NCI-H226 (cell line): ENCODE measurements at regions not wholly inside any gene's neighbourhood (a gene's known extent, or its start where the extent isn't known, plus 50 kb on each side); places are given as distances from the start of the nearest gene placed in this dataset.
A peak's percentile ranks its signal among the peaks of the same experiment; 100 is the strongest.
"Not testable (repeated sequence)": the region's sequence is repeated elsewhere in the genome, so short reads cannot be mapped to it uniquely, and the experiment has no call there.

ENCODE experiments used
- DNase-seq: peaks from one replicate; pipeline ENCODE4 v3.0.0-alpha.2; 2015

DNA sequence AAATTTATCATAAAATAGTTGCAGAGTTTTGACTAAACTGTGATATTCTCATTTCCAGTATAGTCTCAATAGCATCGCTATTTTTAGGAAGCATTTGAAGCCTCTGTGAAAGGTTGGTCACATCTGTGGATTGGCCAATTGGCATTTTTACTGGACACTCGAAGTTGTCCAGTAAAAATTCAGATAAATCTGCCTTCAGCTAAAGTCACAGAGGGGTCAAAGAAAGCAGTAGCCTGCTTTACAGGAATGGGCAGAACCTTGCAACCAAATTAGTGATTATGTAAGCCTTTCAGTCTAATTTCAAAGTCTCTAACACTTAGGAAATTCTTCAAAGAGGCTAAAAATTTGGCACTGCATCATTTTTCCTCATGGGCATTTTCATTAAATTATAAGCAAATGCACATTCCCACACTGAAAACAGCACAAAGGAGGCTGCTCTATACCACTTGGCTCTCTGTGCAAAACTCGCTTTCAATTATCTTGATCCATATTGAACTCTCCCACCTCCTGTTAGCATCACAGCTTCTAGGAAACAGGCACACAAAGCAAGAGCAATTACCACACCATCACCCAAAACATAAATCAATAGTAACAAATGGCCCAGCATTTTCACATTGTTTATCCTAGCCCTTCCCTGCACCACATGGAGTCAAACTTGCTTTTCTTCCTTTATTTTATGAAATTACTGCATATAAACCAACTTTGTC, 318.5 kb upstream of the DUSP10 start:
- DNase-seq = no peak

DNA sequence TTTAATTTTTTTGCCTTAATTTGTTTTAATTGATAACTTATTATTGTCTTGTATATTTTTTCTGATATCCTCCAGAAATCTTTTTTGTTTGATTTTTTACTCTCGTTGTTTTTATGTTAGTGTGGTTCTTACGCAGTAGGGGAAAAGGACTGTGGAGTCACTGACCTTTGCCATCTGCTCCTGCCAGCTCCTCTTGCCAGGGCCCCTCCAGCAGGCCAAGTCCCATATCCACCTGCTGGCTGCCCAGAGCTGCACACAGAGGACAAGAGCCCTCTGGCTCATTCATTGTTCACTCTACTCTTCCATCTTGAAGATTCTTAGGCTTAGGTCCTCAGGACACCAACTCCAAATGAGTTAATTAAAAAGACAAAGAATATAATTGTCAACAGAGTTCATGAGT, 316.4 kb upstream of the DUSP10 start:
- DNase-seq = no peak

DNA sequence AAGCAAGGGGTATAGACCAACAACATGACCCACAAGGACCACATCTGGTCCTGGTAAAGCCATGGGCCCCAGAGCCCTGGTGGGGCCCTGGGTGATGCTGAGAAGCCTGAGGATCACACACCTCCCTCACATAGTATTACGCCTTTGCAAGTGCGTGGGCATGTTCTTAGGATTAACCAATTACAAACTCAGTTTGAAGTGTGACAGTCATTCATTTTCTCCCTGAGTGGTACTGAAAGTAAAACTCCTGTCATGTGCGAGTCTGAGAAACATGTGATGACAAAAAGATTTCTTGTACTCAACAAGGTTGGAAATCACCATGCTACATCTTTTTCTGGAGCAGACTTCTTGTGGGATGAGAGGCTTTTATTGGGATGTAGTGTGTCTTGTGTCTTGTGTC, 315.3 kb upstream of the DUSP10 start:
- no peak for DNase-seq

DNA sequence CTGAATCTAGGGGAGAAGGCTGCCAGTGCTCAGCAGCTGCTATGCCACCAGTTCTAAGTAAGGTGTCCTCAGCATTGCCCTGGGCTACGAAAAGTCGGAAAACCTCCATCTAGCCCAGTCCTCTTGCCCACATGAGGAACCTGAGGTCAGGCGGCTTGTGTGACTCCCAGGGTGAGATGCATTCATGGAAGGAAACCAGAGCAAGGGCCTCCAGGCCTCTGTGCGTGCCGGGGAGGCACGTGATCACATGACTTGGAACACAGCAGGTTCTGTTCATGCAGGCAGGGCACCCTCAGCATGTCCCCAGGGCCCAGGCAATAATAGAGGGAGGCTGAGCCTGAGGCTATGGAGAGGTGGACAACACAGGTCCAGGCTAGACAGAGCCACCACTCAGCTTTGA, 312.5 kb upstream of the DUSP10 start:
- DNase-seq = no peak

DNA sequence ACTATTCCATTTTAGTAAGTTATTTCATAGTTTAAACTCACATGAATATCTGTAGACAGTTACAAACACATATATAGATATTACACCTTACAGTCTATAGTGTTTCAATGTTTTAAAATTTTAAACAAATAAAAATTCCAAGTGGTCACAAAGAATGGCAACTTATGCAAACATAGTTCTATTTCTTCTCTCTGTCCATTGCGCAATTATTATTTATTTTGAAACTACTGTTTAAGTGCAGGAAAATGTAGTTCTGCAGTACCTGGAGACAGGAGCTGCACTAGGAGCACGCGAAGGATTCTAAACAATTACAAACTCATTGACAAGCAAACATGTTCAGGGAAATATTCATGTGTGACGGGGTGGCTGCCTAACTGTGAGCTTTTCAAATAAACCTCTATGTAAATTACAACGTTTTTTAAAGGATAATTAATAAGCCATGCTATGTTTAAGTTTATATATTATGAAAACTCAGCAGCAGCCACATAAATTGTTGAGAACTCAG, 312.0 kb upstream of the DUSP10 start:
- no peak for DNase-seq

DNA sequence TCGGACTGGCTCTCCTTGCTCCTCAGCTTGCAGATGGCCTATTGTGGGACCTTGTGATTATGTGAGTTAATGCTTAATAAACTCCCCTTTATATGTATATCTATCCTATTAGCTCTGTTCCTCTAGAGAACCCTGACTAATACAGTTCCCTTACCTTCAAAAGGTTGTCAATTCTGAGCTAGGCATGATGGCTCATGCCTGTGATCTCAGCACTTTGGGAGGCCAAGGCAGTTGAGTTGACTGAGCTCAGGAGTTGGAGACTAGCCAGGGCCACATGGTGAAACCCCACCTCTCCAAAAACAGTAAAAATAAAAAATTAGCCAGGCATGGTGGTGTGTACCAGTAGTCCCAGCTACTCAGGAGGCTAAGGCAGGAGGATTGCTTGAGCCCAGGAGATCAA, 309.4 kb upstream of the DUSP10 start:
- not testable (repeated sequence) for DNase-seq

DNA sequence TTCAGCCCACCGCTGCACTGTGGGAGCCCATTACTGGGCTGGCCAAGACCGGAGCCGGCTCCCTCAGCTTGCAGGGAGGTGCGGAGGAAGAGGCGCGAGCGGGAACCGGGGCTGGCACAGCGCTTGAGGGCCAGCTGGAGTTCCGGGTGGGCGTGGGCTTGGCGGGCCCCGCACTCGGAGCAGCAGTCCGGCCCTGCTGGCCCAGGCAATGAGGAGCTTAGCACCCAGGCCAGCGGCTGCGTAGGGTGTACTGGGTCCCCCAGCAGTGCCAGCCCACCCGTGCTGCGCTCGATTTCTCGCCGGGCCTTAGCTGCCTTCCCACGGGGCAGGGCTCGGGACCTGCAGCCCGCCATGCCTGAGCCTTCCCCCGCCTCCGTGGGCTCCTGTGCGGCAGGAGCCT, 307.8 kb upstream of the DUSP10 start:
- not testable (repeated sequence) for DNase-seq

DNA sequence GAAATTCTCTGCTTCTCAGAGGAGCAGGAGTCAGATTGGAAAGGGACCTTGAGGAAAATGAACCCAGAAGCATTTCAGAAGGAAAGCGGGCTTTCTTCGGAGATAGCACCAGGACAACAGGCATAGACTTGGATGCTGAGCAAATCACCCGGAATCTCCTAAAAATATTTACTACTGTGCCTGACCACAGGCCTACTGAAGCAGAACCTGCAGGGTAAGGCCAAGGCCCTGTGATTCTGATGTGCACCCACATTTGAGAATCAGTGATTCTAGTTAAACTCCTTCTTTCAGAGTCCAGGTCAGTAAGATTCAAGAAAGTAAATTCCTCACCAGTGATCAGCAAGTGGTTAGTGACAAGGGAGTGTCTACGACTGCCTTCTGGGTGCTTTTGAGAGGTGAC, 307.3 kb upstream of the DUSP10 start:
- DNase-seq = no peak

DNA sequence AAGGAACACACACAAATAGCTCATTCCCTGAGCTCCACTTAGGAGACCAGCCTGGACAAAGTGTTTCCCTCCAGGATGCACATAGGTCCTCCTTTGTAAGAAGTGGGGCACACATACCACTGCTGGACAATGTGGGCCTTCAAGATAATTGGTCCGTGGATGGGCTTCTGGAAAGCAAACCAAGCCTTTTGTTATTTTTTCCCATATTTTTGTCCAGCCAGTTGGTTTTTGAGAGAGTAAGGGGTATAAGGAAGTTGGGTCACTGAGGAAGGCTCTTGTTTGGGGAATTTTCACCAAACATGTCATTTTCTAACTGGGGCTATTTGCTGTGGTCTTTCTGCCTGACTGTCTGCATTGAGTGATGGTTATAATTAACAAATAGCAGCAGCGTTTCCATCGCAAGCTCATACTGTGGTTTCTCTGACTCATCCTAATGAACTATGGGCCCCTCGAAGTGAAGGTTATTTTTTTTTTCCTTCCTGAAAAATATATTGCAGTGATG, 306.3 kb upstream of the DUSP10 start:
- peak; percentile 3 for DNase-seq

DNA sequence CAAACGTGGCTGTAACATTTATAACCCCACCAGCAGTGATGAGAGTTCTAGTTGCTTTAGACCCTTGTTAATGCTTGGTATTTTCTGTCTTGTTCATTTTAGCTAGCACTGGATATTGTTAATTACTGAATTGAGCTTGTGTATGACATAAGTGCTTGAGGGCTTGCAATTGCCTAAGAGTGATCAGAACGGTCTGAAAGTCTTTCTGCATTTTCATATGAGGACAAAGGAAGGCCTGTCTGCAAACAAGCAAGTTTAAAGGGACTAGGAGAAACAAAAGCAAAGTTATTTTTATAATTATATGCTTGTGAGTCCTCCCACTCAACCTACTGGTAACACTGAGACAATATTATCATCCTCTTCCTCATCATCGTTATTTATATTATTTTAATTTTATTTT, 305.5 kb upstream of the DUSP10 start:
- DNase-seq = no peak

DNA sequence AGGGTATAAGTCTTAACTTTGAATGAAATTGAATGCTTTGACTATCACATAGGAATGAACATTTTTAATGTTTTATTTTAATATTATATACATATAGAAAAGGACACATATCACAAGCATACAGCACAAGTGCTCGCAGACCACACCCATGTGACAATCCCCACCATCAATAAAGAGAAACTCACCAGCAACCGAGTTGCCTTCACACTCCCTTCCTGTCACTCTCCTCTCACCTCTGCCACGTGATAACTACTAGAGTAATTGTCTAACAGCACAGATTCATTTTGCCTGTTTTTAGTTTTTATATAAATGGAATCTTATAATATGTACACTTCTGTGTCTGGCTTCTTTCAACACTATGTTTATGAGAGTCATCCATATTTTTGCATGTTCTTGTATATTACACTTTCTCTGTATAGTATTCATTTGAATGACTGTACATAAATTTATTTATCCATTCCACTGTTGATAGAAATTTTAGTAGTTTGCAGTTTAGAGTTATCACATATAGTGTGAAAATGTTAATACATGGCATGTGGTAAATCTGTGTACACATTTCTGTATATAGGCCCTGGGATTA, 304.9 kb upstream of the DUSP10 start:
- DNase-seq = no peak

DNA sequence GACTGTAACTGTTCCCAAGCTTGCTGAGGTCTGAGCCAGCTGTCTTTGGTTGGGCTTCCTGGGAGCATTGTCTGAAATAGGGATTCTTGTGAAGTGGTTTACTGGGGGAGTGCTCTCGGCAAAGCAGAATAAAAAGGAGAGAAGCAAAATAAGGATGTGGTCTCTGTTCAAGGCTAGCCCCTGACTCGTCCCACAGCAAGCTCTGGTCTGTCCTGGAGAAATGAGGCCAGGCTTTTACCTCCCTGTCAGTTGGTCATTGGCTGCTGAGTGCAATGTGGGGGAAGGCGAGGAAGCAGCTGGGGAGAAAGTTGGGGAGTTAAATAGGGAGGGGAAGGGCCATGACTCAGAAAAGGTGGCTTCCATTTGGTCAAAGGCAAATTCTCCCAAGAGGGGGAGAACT, 303.9 kb upstream of the DUSP10 start:
- no peak for DNase-seq

DNA sequence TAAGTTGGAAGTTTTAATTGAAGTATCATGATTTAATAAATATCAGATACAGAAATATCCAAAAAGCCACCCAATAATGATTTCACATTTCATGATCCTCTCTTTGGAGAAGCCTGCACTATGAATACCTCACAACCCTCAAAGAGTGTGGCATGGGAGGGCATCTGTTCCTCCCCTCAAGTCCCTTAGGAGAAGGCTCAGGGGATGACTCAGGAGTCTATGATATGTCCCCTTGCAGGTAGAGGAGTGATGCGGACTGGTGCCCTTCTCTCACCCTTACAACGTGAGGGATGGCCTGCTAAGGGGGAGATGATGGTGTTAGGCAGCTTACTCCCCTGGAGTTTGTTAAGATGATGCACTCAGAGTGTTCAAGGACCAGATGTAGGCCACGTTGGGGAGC, 303.3 kb upstream of the DUSP10 start:
- DNase-seq = no peak

DNA sequence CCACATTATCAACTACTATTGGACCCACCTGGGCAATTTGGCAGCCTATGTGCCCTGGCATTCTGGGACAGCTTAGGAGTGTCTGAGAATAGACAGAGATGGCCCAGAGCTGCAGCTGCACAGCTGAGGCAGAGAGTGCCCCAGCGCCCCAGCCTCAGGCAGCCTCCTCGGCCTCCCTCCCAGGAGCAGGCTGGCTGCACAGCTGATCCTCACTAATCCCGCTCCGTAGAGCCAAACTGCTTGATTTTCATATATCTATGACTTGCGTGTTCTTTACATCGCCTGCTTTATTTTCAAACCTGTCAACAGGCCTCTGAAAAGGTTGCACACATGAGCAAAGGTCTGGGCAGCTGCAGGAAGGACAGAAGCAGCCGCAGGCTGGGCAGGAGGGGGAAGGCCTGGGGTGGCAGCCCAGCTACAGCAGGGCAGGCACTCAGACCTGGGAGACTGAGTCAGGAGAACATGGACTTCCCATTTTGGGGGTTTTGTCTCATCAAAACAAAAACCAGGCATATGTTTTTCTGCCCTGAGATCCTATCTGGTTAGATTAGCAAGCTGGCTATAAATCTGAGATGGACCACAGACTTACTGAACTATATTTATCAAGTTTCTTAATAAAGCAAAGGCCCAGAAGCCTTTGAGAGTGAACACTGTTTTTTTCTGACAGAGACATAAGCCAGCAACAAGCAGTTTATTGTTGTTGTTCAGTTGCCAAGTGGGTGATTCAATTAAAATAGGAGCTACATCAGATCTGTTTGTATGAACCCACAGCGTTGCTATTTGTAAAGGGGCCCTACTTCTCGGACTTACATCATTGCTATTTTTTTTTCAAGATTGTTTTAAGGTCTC, 301.8 kb upstream of the DUSP10 start:
- no peak for DNase-seq

DNA sequence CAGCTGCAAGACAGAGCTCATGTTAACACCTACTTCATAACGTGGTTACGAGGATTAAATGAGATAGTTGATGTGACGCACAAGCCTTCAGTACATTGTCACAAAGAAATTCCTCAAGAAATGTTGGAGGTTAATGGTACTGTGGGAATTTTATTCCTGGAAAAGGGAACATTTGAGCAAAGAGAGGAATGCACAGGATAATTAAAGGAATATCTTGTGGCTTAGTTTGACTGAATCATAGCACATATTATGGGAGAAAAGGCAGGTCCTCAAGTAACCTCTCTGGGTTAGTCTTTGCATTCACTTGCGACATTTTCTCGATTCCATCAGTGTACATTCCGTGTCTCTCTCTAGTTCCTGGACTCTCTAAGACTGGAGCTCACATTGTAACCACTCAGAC, 300.2 kb upstream of the DUSP10 start:
- no peak for DNase-seq

DNA sequence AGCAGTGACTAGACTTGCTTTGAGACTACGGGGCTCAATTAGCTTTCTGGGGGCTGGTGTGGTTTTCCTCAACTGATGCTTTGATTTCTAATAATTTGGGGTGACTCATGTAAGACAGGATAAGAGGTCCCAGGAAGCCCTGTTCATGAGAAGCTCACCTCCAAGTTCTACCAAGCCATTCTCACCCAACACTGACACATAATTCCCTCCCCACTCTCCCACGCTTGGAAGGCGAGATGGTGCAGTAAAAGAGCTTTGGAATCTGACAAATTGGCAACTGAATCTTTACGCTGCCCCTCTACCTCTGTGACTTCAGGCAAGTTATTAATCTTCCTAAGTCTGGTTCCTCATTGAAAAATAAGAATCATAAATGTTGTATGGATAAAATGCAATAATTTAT, 299.1 kb upstream of the DUSP10 start:
- DNase-seq = no peak

DNA sequence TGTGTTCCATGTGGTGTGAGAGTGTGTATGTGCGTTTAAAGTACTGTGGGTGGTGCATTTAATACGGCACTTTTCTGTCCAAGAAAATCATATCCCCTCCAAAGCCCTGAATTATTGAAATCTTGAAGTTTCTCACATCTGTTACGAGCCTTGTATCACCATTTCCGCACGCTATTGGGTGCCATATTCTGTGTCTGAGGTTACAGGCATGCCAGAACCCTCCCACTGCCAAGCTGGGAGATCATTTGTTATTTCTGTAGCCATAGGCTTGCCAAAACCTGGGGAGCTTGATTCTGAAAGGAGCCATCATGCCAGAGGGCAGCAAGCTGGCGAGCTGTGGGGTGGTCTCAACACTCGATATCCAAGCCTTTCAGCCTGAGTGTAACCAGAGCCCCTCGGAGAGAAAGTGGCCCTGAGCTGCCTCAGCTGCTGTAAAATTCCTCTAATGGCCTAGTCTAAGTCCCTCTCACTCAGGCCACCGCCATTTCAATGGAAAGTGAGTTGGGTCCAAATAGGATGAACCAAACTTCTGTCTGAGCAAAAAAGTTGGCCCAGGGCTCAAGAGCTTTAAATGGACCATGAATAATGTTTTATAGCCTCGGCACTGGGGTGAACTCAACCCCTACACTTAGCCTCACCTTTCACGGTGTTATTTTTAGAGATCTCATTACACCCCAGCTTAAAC, 298.4 kb upstream of the DUSP10 start:
- DNase-seq = no peak

DNA sequence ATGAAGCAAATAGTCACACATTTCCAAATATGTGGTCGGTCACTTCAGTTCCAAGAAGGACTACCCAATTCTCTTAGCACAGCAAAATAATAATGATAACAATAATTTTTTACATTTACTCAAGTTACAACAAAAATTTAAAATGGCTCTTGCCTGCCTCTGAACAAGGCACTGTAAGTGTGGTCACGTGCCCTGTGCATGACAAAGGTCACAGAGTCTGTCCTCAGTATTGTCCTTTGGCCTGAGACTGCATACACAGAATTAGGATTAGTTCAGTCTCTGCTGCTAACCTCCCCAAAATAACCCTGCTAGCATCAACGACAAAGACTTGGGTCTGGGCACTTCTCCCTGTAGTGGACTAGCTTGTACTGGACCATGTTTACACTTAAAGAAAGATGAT, 297.1 kb upstream of the DUSP10 start:
- no peak for DNase-seq

DNA sequence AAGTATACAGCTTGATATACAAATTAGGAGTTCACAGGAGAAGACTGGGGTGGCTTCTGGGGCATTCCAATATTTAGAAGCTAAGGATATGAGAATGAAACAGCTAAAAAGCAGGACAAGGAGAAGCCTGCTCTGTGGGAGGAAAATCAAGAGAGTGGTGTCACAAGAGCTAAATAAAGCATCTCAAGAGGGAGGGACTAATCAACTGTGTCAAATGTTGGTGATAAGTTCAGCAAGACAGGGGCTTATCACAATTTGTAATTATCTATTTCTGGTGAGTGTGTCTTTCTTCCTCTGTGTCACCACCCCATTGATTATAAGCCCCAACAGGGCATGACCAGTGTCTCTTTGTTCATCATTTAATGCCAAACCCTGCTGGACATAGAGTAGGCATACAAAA, 295.8 kb upstream of the DUSP10 start:
- no peak for DNase-seq

DNA sequence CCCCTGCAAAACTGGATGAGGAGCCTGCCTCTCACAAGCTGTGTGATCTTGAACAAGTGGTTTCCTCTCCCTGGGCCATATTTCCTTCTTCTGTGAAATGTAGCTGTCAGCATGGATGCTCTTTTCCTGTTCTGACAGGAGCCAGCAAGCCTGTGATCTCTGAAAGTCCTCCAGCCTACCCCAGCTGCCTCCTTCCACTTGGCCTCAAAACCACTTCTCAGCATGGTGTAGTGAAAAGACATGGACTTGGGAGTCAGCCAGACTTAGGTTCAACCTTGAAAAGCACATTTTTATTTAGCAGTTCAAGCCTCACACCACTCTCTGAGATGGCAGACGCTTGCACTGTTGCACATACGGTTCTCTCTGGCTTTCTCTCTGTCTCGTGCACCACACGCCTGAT, 292.9 kb upstream of the DUSP10 start:
- no peak for DNase-seq

DNA sequence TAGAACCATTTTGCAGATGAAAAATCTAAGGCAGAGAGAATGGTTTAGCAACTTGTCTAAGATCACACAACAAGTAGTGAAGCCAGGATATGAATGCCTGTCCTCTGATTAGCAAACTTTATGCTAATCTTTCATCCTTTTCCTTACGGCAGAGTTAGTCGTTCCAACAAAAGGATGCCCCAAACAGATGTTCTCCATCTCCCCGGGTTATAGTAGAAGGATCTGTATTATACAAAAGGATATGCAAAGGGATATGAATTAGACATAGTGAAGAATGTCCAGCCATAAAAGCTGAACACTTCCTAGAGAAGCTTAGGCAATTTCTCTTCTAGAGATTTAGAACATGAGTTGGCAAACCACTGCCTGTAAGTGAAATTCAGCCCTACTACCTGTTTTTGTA, 291.6 kb upstream of the DUSP10 start:
- no peak for DNase-seq

DNA sequence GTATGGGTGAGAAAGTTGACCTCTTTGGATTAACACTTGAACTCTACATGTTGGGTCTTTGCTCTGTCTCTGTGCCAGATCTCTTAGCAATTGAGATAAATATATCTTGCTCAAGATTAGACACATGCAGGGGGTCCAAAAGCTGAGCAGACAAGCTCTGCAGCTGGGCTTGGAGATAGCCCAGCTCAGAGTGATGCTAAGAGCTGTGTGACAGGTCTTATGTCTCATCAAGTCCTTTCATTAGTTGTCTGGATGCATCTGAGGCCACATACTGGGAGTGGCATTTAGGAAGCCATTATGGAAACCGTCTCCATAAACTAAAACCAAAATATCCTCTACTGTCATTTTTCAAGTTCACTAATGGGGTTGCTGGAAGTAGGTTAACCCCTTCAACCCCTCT, 289.4 kb upstream of the DUSP10 start:
- DNase-seq = no peak

DNA sequence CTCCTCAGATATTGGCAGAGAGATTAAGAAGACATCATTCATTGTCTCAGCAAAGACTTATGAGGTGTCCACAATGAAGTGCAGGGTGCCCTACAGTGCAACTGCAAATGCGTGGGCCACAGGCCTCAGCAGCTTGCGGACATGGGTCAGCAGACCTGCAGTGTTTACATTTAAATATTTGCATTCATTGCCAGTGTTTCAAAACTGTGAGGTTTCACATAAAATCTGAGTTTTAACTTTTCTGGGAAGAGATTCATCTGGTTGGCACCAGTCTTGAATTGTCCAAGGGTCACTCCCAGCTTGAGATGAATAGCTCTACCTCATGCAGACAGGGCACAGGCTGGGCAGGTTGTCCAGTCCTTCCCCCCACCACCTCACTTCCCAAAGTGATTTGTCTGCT, 286.8 kb upstream of the DUSP10 start:
- DNase-seq = no peak
